ENCODE measurements at regions not wholly inside any gene's neighbourhood (a gene's known extent, or its start where the extent isn't known, plus 50 kb on each side); places are given as distances from the start of the nearest gene placed in this dataset.

GRCh38 chr3:16030342-16030741 is 144.1 kb upstream of the GALNT15 start:
- intact Hi-C loops (cut with DNase I): no loop called here

DNA sequence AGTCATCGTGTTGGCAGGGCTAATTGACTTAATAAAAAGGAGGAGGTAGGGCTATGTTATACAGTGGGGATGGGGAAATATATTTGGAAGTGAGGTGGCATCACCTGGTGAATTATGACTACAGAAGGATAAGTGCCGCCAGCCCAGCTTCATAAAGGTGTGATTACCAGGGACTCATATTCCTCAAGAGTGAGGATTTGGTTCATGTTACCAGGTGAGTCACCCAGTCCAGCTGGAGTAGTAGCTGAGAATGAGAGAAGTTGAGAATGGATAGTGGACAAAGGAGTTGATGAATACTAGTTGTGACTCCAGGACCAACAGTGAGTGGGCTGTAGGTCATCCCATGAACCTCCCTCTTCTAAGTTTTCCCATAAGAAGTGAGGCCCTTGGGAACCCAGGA is 143.0 kb upstream of the GALNT15 start:
- intact Hi-C loops (cut with DNase I): no loop called here
- DNase-seq (ENCODE audit: low spot score): no peak

More at GRCh38 chr3:16030342-16030741, 144.1 kb upstream of the GALNT15 start:
- DNase-seq (ENCODE audit: low spot score): no peak

DNA sequence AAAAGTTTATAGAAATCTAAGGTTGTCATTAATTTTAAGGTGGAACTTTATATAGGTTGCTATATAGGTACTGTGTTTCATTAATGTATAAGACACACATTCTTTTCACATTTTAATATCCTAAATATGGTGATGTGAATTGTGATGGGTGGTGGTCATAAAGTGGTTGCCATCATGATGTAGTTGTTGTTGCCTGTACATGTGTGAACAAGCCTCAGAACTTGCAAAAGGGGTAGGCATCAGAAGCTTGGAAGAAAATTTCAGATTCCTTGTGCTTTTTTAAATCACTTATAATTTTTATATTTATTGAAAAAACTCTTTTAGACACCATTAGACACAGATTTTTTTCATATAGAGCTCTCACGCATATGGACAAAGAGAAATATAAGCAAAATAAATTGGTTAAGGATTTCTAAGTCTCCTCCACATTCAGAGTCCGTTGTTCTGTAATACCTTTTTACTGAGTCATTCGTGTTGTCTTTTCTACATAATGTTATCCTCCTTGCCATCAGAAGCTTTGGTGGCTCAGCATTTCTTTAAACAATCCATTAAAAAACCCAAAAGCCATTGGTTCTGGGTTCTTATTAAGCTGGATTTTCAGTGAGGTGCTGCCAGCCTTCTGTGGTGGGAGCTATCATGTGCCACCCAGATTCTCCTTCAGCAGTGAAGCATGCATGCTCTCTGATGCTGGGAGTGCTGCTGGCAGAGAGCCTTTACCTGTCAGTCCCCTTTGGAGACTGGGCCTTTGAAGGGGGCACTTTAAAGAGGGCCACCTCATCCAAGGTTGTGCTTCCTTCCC is 140.4 kb upstream of the GALNT15 start:
- intact Hi-C loops (cut with DNase I): no loop called here
- DNase-seq (ENCODE audit: low spot score): no peak

GRCh38 chr3:16040991-16041390 is 133.5 kb upstream of the GALNT15 start:
- DNase-seq (ENCODE audit: low spot score): no peak
- intact Hi-C loops (cut with DNase I): no loop called here

- intact Hi-C loops (cut with DNase I): loop anchor here (1.0 to 5.0 kb wide), 4 partner anchors 130 to 504 kb away; no protein-coding TSS in a partner anchor
- no peak for DNase-seq (ENCODE audit: low spot score)
Observed at GRCh38 chr3:16048435-16049318, 125.8 kb upstream of the GALNT15 start.

DNA sequence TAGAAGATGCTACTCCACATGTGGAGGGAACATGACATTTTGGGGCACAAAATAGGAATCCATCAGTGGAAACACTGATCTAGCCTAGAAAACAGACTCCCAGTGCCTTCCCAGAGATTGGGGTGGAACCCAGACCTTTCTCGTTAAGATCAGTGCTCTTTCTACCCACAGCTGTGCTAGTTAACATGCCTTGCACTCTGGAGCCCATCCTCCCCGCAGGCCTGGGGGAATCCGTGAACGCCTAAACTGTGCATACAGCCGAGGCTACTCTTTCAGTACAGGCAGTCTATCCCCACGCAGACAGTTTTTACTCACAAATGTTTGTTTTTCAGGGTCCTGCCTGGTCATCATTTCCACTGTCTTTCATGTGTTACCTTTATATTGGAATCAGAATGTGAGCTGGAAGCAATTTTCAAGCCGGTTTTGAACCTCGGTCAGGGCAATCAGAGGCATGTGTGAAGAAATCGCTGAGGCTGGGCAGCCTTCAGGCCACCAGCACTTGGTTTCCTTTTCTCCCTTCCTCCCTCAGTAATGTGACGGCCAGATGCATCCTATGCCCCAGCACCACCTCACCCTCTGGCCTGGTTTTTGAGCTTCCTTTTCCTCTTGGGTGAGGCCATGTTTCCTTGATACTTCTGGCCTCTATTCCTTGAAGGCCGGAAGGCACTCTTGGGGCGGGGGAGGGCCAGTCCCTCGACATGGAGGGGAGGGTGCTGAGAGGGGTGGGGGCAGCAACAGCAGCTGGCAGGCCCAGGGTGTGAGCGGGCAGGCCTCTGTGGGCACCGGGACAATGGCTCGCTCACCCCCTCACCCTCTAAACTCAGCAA is 123.6 kb upstream of the GALNT15 start:
- no peak for DNase-seq (ENCODE audit: low spot score)
- intact Hi-C loops (cut with DNase I): no loop called here

DNA sequence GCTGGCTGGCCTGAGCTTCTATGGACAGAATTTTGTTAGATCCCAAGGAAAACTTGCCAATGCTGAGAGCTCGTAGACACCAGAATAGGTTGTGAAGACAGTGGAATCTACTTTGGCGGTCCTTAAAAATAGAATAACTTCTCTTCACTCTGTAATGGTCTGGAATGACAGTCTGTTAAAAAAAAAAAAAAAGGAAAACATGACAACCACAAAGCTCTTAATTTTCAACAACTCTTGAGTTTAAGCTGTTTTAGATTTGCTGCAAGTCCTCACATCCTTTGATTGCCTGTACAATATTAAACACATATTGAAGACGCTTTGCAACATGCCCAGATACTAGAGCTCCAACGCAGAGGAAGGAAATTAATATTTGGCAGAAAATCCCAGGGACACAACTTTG is 122.8 kb upstream of the GALNT15 start:
- DNase-seq (ENCODE audit: low spot score): no peak
- intact Hi-C loops (cut with DNase I): no loop called here

- no peak for DNase-seq (ENCODE audit: low spot score)
Observed at GRCh38 chr3:16052964-16053363, 121.5 kb upstream of the GALNT15 start.

DNA sequence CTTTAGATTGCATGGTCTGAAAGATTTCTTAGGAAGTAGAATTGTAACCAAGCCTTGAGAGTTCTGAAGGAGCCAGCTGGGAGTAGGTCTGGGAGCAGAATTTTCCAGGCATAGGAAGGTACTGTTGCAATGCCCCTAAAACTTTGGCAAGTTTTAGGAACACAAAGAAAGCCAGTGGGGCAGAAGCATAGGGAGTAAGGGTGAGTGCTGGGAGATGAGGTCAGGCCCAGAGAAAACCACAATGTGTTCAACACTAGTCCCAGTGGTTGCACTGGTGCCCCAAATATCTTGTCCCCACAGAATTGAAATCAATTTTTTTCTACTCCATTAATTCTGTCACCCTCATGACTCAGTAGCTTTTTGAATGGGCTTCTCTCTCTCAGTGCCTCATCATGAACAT is 120.7 kb upstream of the GALNT15 start:
- intact Hi-C loops (cut with DNase I): no loop called here
- DNase-seq (ENCODE audit: low spot score): no peak

More at GRCh38 chr3:16052964-16053363, 121.5 kb upstream of the GALNT15 start:
- intact Hi-C loops (cut with DNase I): no loop called here

DNA sequence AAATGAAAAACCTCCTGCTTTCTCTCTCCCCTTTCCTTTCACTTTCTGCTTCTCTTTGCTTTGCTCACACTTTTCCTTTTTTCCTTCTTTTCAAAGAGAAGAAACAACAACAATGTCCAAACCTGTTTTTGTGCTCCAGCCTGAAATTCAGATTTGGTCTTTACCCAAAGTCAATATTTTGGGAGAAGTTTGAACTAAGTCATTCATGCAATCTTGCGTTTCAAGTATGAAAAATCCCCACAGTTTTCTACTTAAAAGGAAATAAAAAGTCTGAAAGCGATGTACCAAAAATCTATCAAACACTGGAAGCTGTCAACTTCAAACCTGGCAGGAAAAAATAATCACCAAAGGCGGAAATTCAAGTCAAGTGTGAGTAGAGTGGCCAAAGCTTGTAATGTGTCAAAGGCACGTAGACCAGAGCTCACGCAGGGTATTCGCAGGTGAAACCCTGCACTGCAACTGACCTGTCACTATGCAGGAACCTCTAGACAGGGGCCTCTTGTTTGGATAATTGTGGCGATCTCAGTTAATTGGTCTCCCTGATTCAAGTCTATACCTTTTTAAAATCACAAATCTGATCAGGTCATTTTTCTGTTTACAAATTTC is 118.8 kb upstream of the GALNT15 start:
- intact Hi-C loops (cut with DNase I): no loop called here
- DNase-seq (ENCODE audit: low spot score): no peak

DNA sequence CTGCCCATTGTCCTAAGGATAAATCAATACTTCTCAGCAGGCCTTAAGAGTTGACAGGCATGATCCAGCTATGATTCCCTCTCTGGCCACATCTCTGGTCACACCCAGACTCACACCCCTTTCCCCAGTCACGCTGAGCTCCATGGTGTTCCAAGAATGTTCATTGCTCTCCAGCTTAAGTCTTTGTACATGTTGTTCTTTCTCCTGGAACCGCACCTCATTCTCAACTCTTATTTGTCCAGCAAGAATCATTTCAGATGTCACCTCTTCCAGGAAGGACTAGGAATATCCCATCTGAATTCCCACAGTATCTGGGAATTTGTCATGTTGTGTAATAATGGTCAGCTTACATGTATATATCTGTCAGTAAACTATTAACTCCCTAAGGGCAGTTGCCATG is 118.3 kb upstream of the GALNT15 start:
- intact Hi-C loops (cut with DNase I): no loop called here
- no peak for DNase-seq (ENCODE audit: low spot score)

DNA sequence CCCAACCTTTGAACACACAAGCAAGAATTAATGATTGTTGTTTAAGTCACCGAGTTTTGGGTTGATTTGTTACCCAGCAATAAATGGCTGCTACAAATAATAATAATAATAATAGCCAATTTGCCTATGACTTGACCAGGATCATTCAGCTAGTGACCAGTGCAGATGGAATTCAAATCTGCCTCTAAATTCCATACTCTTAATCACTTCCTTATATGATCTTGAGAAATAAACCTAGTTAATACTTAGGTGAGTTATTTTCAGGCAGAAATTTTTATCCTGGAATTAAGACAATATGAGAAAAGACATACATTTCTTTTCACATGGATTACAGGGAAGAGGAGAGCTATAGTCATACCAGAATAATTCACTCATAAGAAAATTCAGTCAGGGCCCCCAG is 116.0 kb upstream of the GALNT15 start:
- intact Hi-C loops (cut with DNase I): no loop called here

DNA sequence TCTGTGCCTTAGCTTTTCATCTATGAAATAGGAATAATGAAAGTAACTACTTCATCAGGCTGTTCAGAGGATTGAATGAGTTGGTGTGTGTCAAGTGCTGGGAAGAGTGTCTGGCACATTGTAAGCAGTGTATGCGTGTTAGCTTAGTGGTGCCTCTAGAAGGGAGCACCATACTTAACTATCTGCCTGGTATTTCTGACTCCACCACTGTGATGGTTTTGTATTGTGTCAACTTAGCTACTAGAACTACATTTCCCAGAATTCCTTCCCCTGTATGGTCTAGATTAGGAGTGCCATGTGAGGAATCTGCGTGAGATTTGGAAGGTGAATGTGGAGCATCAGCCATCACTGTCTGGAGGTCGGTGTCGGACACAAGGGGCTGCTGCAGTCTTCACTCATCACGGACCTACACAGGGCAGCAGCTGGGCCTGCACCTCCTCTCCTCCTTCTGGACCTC is 115.4 kb upstream of the GALNT15 start:
- intact Hi-C loops (cut with DNase I): no loop called here
- no peak for DNase-seq (ENCODE audit: low spot score)

More for the DNA sequence above, 116.0 kb upstream of the GALNT15 start:
- no peak for DNase-seq (ENCODE audit: low spot score)

- no peak for DNase-seq (ENCODE audit: low spot score)
- intact Hi-C loops (cut with DNase I): loop anchor here (5.0 to 10.0 kb wide), 3 partner anchors 42 to 415 kb away; no protein-coding TSS in a partner anchor
Observed at GRCh38 chr3:16059711-16060357, 114.6 kb upstream of the GALNT15 start.

DNA sequence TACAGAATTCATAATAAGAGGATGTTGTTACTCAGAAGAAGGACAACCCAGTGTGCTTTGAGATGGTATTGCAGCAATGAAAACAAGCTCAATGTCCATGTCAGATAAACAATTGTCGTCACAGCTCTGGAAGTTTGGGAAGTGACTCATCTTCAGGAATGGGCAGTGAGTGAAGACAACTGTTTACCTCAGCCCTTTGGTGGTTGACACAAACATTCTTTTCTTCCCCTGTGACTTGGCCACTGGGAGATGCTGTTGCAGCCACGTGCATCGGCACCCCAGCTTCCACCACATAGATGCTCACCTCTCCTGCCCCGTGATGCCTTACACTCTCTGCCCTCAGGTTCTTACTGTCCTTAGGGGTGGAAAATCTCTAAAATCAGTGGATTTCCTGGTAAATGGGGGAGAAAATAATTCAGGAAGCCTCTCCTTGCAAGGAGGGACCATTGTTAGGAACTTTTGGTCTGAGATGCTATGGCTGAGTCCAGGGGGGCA is 114.1 kb upstream of the GALNT15 start:
- intact Hi-C loops (cut with DNase I): loop anchor here (5.0 to 10.0 kb wide), 3 partner anchors 42 to 416 kb away; no protein-coding TSS in a partner anchor
- no peak for DNase-seq (ENCODE audit: low spot score)

GRCh38 chr3:16060945-16061344 is 113.5 kb upstream of the GALNT15 start:
- no peak for DNase-seq (ENCODE audit: low spot score)
- intact Hi-C loops (cut with DNase I): loop anchor here (5.0 to 10.0 kb wide), 3 partner anchors 41 to 416 kb away; no protein-coding TSS in a partner anchor

- intact Hi-C loops (cut with DNase I): loop anchor here (5.0 to 10.0 kb wide), 3 partner anchors 41 to 417 kb away; no protein-coding TSS in a partner anchor
- no peak for DNase-seq (ENCODE audit: low spot score)
Observed at GRCh38 chr3:16061491-16061890, 113.0 kb upstream of the GALNT15 start.

GRCh38 chr3:16063603-16064002 is 110.9 kb upstream of the GALNT15 start:
- intact Hi-C loops (cut with DNase I): loop anchor here (5.0 to 10.0 kb wide), 3 partner anchors 39 to 419 kb away; no protein-coding TSS in a partner anchor
- no peak for DNase-seq (ENCODE audit: low spot score)
